ENCODE measurements at regions not wholly inside any gene's neighbourhood (a gene's known extent, or its start where the extent isn't known, plus 50 kb on each side); places are given as distances from the start of the nearest gene placed in this dataset.

GRCh38 chr9:117945286-117945685 is 241.1 kb downstream of the TLR4 start:
- no peak for DNase-seq

- DNase-seq, result no peak
These were observed 246.9 kb downstream of the TLR4 start for GRCh38 chr9:117951127-117951526.

- no peak for DNase-seq
These were observed 248.4 kb downstream of the TLR4 start for GRCh38 chr9:117952581-117952980.

GRCh38 chr9:117957267-117957666 is 253.1 kb downstream of the TLR4 start:
- no peak for DNase-seq

- no peak for DNase-seq
These were observed 254.5 kb downstream of the TLR4 start for GRCh38 chr9:117958726-117959125.

- no peak for DNase-seq
These were observed 259.4 kb downstream of the TLR4 start for GRCh38 chr9:117963493-117964090.

- no peak for DNase-seq
These were observed 266.3 kb downstream of the TLR4 start for GRCh38 chr9:117970276-117971050.

- no peak for DNase-seq
These were observed 269.9 kb downstream of the TLR4 start for GRCh38 chr9:117974108-117974507.

GRCh38 chr9:117979914-117980313 is 275.7 kb downstream of the TLR4 start:
- DNase-seq, result no peak

- no peak for DNase-seq
These were observed 283.7 kb downstream of the TLR4 start for GRCh38 chr9:117987945-117988344.

- no peak for DNase-seq
These were observed 287.8 kb downstream of the TLR4 start for GRCh38 chr9:117992006-117992405.

GRCh38 chr9:118000581-118000980 is 296.4 kb downstream of the TLR4 start:
- no peak for DNase-seq

- no peak for DNase-seq
These were observed 299.0 kb downstream of the TLR4 start for GRCh38 chr9:118003240-118003639.

GRCh38 chr9:118008246-118008645 is 304.0 kb downstream of the TLR4 start:
- DNase-seq, result no peak

GRCh38 chr9:118009614-118010013 is 305.4 kb downstream of the TLR4 start:
- no peak for DNase-seq

- DNase-seq, result no peak
These were observed 313.5 kb downstream of the TLR4 start for GRCh38 chr9:118017607-118018122.

GRCh38 chr9:118023644-118024043 is 319.4 kb downstream of the TLR4 start:
- DNase-seq, result no peak

- no peak for DNase-seq
These were observed 324.0 kb downstream of the TLR4 start for GRCh38 chr9:118028225-118028624.

- DNase-seq, result no peak
These were observed 325.2 kb downstream of the TLR4 start for GRCh38 chr9:118029425-118029824.

- DNase-seq, result no peak
These were observed 330.5 kb downstream of the TLR4 start for GRCh38 chr9:118034701-118035100.

- DNase-seq, result no peak
These were observed 334.5 kb downstream of the TLR4 start for GRCh38 chr9:118038713-118039112.

- DNase-seq, result no peak
These were observed 354.0 kb downstream of the TLR4 start for GRCh38 chr9:118058227-118058626.

GRCh38 chr9:118059484-118060278 is 355.5 kb downstream of the TLR4 start:
- DNase-seq, result peak; percentile 1

GRCh38 chr9:118083161-118083560 is 379.0 kb downstream of the TLR4 start:
- DNase-seq, result no peak

Measured in activated CD4-positive, alpha-beta T cell treated with anti-CD3 and anti-CD28 coated beads, Interleukin-10, Interleukin-2, amounts not matched to agents 100 ng/mL and 50 ng/mL, durations not matched to agents 16 hours and 8 hours (primary cell).